Mammary epithelial cell (primary cell): ENCODE measurements at regions not wholly inside any gene's neighbourhood (a gene's known extent, or its start where the extent isn't known, plus 50 kb on each side); places are given as distances from the start of the nearest gene placed in this dataset.

Experiments
- CTCF ChIP-seq, 2 donors: IDR thresholded peaks in 1 of 2; conservative IDR thresholded peaks in 1 of 2; 2 replicates each; pipeline ENCODE4 v1.5.1; 2011 to 2012; ENCODE audit warnings: inconsistent platforms in 2 of 2, low read length in 2 of 2, mild to moderate bottlenecking in 2 of 2, control low read depth in 1 of 2, low read depth in 1 of 2; ENCODE audit not compliant: insufficient read depth in 1 of 2; ENCODE audit errors: extremely low read depth in 1 of 2
- EZH2 ChIP-seq: IDR thresholded peaks from 2 replicates; pipeline ENCODE4 v1.6.1; 2012; ENCODE audit warnings: low read length, inconsistent platforms, borderline replicate concordance

GRCh38 chr1:104295511-104295910, 545.8 kb downstream of the AMY1C start:
- no peak for TF ChIP-seq CTCF (conservative IDR thresholded peaks at IDR 0.05 in 1 of 2, IDR thresholded peaks at IDR 0.05 in 1 of 2; ENCODE audit: extremely low read depth in 1 of 2, insufficient read depth in 1 of 2, low read depth in 1 of 2, low read length in 2 of 2)
- no peak for TF ChIP-seq EZH2
